ENCODE measurements at regions not wholly inside any gene's neighbourhood (a gene's known extent, or its start where the extent isn't known, plus 50 kb on each side); places are given as distances from the start of the nearest gene placed in this dataset.

- Histone ChIP-seq H3K79me2 (ENCODE audit: insufficient read depth, low read length) (no peaks in the 10 kb centered on the region), H3K4me2 (replicated peaks; ENCODE audit: extremely low read depth, low read length, poor library complexity, severe bottlenecking) (no peak overlapping the region), H3K27me3 (ENCODE audit: control insufficient read depth in 2 of 2, insufficient read depth in 2 of 2, low read length in 2 of 2) (no peaks in the 10 kb centered on the region), H3K4me1 (ENCODE audit: control insufficient read depth in 1 of 2, insufficient read depth in 2 of 2, low read length in 2 of 2) (no peaks in the 10 kb centered on the region), H4K20me1 (ENCODE audit: insufficient read depth, low read length) (no peaks in the 10 kb centered on the region), H3K36me3 (replicated peaks in 1 of 2; ENCODE audit: control insufficient read depth in 1 of 2, insufficient read depth in 2 of 2, low read length in 2 of 2) (no peaks in the 10 kb centered on the region), H2AFZ (ENCODE audit: insufficient read depth, low read depth, low read length, poor library complexity, severe bottlenecking) (no peak overlapping the region), H3K9ac (ENCODE audit: insufficient read depth, low read length, poor library complexity, severe bottlenecking) (no peak overlapping the region), H3K27ac (ENCODE audit: low read depth in 1 of 2, low read length in 2 of 2) (no peak overlapping the region), H3K4me3 (replicated peaks in 1 of 3; ENCODE audit: low read depth in 2 of 3, low read length in 3 of 3) (no peak overlapping the region), H3K9me3 (replicated peaks in 1 of 2; ENCODE audit: control insufficient read depth in 1 of 2, insufficient read depth in 1 of 2, low read length in 2 of 2) (peaks cover 0 to 6% of the 10 kb centered on the region in 2 donors)
- Mint-ChIP-seq H3K27me3 (ENCODE audit: low read depth in 3 of 3) (no peaks in the 10 kb centered on the region), H3K9me3 (peaks cover 0 to 4% (median 0%) of the 10 kb centered on the region in 7 donors), H3K4me3 (no peak overlapping the region), H3K4me1 (no peaks in the 10 kb centered on the region), H3K27ac (no peak overlapping the region), H3K36me3 (no peaks in the 10 kb centered on the region)
- TF ChIP-seq, protein P1, sequence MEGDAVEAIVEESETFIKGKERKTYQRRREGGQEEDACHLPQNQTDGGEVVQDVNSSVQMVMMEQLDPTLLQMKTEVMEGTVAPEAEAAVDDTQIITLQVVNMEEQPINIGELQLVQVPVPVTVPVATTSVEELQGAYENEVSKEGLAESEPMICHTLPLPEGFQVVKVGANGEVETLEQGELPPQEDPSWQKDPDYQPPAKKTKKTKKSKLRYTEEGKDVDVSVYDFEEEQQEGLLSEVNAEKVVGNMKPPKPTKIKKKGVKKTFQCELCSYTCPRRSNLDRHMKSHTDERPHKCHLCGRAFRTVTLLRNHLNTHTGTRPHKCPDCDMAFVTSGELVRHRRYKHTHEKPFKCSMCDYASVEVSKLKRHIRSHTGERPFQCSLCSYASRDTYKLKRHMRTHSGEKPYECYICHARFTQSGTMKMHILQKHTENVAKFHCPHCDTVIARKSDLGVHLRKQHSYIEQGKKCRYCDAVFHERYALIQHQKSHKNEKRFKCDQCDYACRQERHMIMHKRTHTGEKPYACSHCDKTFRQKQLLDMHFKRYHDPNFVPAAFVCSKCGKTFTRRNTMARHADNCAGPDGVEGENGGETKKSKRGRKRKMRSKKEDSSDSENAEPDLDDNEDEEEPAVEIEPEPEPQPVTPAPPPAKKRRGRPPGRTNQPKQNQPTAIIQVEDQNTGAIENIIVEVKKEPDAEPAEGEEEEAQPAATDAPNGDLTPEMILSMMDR (IDR thresholded peaks at IDR 0.05) = no peak
- DNase-seq = no peak
- 80% methylated on average over 1 of the region's 2 CpGs for WGBS (ENCODE audit: insufficient coverage)
- intact Hi-C loops (cut with micrococcal nuclease) = no loop called here
These were observed 253.9 kb upstream of the GCFC2 start for GRCh38 chr2:75964646-75965045.

GRCh38 chr2:75960472-75961009 lies 249.8 kb upstream of the GCFC2 start:
- H3K4me2 ChIP-seq (replicated peaks; ENCODE audit: extremely low read depth, low read length, poor library complexity, severe bottlenecking) = no peak overlapping the region
- no peak for DNase-seq
- H3K27ac ChIP-seq (ENCODE audit: low read depth in 1 of 2, low read length in 2 of 2) = no peak overlapping the region
- H3K27ac Mint-ChIP-seq = no peak overlapping the region
- intact Hi-C loops (cut with micrococcal nuclease) = no loop called here
- H3K4me1 Mint-ChIP-seq = no peaks in the 10 kb centered on the region
- no peaks in the 10 kb centered on the region for H3K9me3 ChIP-seq (replicated peaks in 1 of 2; ENCODE audit: control insufficient read depth in 1 of 2, insufficient read depth in 1 of 2, low read length in 2 of 2)
- H2AFZ ChIP-seq (ENCODE audit: insufficient read depth, low read depth, low read length, poor library complexity, severe bottlenecking) = no peak overlapping the region
- no peaks in the 10 kb centered on the region for H3K36me3 Mint-ChIP-seq
- H3K4me3 ChIP-seq (replicated peaks in 1 of 3; ENCODE audit: low read depth in 2 of 3, low read length in 3 of 3) = no peak overlapping the region
- TF ChIP-seq, protein P1 (IDR thresholded peaks at IDR 0.05) = no peak
- no peaks in the 10 kb centered on the region for H4K20me1 ChIP-seq (ENCODE audit: insufficient read depth, low read length)
- peaks cover 0 to under 1% (median 0%) of the 10 kb centered on the region in 7 donors for H3K9me3 Mint-ChIP-seq
- H3K9ac ChIP-seq (ENCODE audit: insufficient read depth, low read length, poor library complexity, severe bottlenecking) = no peak overlapping the region
- H3K27me3 Mint-ChIP-seq (ENCODE audit: low read depth in 3 of 3) = no peaks in the 10 kb centered on the region
- H3K79me2 ChIP-seq (ENCODE audit: insufficient read depth, low read length) = no peaks in the 10 kb centered on the region
- no peaks in the 10 kb centered on the region for H3K36me3 ChIP-seq (replicated peaks in 1 of 2; ENCODE audit: control insufficient read depth in 1 of 2, insufficient read depth in 2 of 2, low read length in 2 of 2)
- H3K4me3 Mint-ChIP-seq = no peak overlapping the region
- WGBS (ENCODE audit: insufficient coverage) = 80% methylated on average over 2 of the region's 3 CpGs
- H3K27me3 ChIP-seq (ENCODE audit: control insufficient read depth in 2 of 2, insufficient read depth in 2 of 2, low read length in 2 of 2) = no peaks in the 10 kb centered on the region
- no peaks in the 10 kb centered on the region for H3K4me1 ChIP-seq (ENCODE audit: control insufficient read depth in 1 of 2, insufficient read depth in 2 of 2, low read length in 2 of 2)
